Neutrophil (primary cell): ENCODE measurements at regions not wholly inside any gene's neighbourhood (a gene's known extent, or its start where the extent isn't known, plus 50 kb on each side); places are given as distances from the start of the nearest gene placed in this dataset.

Experiments used
- H3K27ac ChIP-seq: fragments of 200-600 bp; sonication (generic); 2 replicates; pipeline ENCODE4 v1.5.1; 2016; ENCODE audit warnings: mild to moderate bottlenecking, moderate library complexity
- H3K27me3 ChIP-seq: fragments of 200-600 bp; sonication (generic); 2 replicates; pipeline ENCODE4 v1.6.0; 2016; ENCODE audit warnings: mild to moderate bottlenecking
- H3K36me3 ChIP-seq: fragments of 200-600 bp; sonication (generic); 2 replicates; pipeline ENCODE4 v1.5.1; 2017
- H3K4me1 ChIP-seq, 2 experiments: fragments of 200-600 bp in 1 of 2; sonication (generic) in 1 of 2; 1 replicate in 1 of 2; 2 replicates in 1 of 2; pipeline versions ENCODE4 v1.5.1 to v1.6.1; 2013 to 2016; ENCODE audit warnings: low read depth in 1 of 2, low read length in 1 of 2, mild to moderate bottlenecking in 1 of 2, moderate library complexity in 1 of 2; ENCODE audit not compliant: control insufficient read depth in 1 of 2, insufficient read depth in 1 of 2
- H3K4me3 ChIP-seq, 2 experiments: fragments of 200-600 bp in 1 of 2; sonication (generic) in 1 of 2; 1 replicate in 1 of 2; 2 replicates in 1 of 2; pipeline ENCODE4 v1.5.1; 2013 to 2016; ENCODE audit warnings: low read depth in 1 of 2, low read length in 1 of 2, mild to moderate bottlenecking in 1 of 2, moderate library complexity in 1 of 2
- H3K9me3 ChIP-seq: fragments of 200-600 bp; sonication (generic); 2 replicates; pipeline ENCODE4 v1.5.1; 2016
- CTCF ChIP-seq: fragments of 200-600 bp; sonication (generic); IDR thresholded peaks from 2 replicates; pipeline ENCODE4 v1.5.1; 2016; ENCODE audit warnings: antibody characterized with exemption

- no peaks in the 10 kb centered on the region for H3K9me3 ChIP-seq
- H3K27ac ChIP-seq = no peak overlapping the region
- H3K4me3 ChIP-seq = no peak overlapping the region
- H3K36me3 ChIP-seq = no peaks in the 10 kb centered on the region
- no peak for TF ChIP-seq CTCF
- no peaks in the 10 kb centered on the region for H3K4me1 ChIP-seq
- H3K27me3 ChIP-seq = no peaks in the 10 kb centered on the region
These were observed 70.4 kb downstream of the GGTLC2 start for GRCh38 chr22:22714600-22715335.

GRCh38 chr22:22716136-22716665 is 71.8 kb downstream of the GGTLC2 start:
- H3K36me3 ChIP-seq = no peaks in the 10 kb centered on the region

GRCh38 chr22:22717664-22718063 is 73.2 kb downstream of the GGTLC2 start:
- Histone ChIP-seq H3K27me3 (no peaks in the 10 kb centered on the region), H3K36me3 (no peaks in the 10 kb centered on the region), H3K4me3 (no peak overlapping the region), H3K9me3 (no peaks in the 10 kb centered on the region), H3K4me1 (no peaks in the 10 kb centered on the region), H3K27ac (no peak overlapping the region)
- TF ChIP-seq CTCF = no peak

More at GRCh38 chr22:22716136-22716665, 71.8 kb downstream of the GGTLC2 start:
- Histone ChIP-seq H3K27me3 (no peaks in the 10 kb centered on the region), H3K4me3 (no peak overlapping the region), H3K27ac (no peak overlapping the region), H3K4me1 (no peaks in the 10 kb centered on the region), H3K9me3 (no peaks in the 10 kb centered on the region)
- no peak for TF ChIP-seq CTCF

GRCh38 chr22:22720201-22720723 is 75.8 kb downstream of the GGTLC2 start:
- Histone ChIP-seq H3K4me3 (no peak overlapping the region), H3K9me3 (no peaks in the 10 kb centered on the region), H3K36me3 (no peaks in the 10 kb centered on the region), H3K27me3 (no peaks in the 10 kb centered on the region), H3K27ac (no peak overlapping the region), H3K4me1 (no peaks in the 10 kb centered on the region)
- no peak for TF ChIP-seq CTCF

GRCh38 chr22:22720724-22721261 is 76.4 kb downstream of the GGTLC2 start:
- Histone ChIP-seq H3K27me3 (no peaks in the 10 kb centered on the region), H3K36me3 (no peaks in the 10 kb centered on the region), H3K9me3 (no peaks in the 10 kb centered on the region), H3K4me1 (no peaks in the 10 kb centered on the region), H3K27ac (no peak overlapping the region), H3K4me3 (no peak overlapping the region)
- TF ChIP-seq CTCF = no peak
